Stimulated activated CD8-positive, alpha-beta memory T cell treated with anti-CD3 and anti-CD28 coated beads, Interleukin-7, amount 100 ng/mL, for 48 hours (primary cell): ENCODE measurements at regions not wholly inside any gene's neighbourhood (a gene's known extent, or its start where the extent isn't known, plus 50 kb on each side); places are given as distances from the start of the nearest gene placed in this dataset.

Source experiments
- DNase-seq, 2 donors: peaks; one replicate each; pipeline ENCODE4 v3.0.0-alpha.2; 2020; ENCODE audit warnings: low read depth in 1 of 2; ENCODE audit errors: extremely low read depth in 1 of 2

- no peak for DNase-seq
These were observed 49.7 kb downstream of the GLI2 start for GRCh38 chr2:120785228-120785966.

DNA sequence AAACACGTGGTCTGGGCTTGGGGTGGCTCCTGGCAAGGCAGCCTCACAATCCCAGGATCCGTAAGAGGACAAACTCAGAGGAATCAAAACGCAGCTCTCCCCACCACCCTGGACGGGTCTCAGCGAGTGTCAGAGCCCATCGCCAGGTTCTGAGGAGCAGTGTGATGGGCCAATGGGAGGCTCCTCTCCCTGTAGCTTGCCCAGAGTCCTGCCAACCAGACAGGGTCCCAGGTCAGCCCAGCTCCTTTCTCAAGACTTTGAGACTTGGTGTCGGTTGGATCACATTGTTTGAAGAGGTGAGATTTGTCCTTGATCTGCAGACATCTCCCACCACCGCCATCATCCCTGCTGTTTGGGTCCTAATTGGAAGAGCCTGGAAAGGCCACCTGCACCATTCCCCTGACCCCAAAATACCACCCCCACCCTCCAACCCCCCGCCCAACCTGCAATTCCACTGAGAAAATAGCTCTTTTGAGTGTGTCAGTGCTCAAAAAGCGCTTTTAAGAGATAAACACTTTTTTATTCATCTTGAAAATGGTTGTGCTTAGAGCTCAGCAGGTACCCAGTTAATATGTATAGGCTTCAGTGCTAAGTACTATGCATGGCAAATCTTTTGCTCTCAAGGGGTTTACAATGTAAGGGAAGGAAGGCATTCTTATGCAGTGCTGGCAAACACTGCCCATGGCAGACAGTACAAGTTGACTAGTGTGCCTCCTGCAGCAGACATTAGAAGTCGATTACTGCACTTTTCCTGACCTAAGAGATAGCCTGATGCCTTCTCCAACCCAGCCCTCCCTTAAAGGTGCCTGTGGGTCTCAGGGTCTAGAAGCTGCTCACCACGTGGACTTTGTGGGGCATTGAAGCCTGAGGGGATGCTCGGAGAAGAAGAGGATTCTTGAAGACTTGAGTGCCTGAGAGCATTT is 50.6 kb downstream of the GLI2 start:
- DNase-seq, result no peak

DNA sequence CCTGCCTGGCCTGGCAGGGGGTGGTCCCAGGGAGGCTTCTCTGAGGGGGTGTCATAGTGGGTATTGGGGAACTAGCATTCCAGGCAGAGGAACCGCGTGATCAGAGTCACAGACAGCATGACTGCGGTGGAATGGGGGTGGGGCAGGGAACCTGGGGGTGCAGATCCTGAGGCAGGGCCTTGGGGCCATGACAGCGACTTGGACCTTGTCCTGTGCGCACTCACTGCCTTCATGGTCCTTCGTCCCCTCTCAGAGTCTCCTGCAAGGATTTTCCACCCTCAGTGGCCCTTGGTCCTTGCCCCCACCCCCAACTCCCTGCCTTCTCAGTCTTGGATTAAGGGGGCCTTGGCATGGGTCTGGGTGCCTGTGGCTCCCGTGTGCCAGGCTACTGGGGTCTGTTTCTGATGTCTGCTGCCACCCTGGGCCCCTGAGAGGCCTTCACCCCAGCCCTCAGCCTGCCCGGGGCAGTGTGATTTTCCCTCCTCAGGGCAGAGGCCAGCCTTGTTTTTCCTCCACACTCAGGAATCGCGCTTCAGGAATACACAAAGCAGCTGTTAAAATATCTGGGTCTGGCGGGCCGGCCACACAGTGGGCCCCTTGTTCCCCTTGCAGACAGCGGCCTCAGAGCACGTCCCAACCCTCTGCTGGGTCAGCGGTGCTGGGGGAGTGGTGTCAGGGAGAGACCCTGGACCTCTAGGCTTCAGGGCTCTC is 51.6 kb downstream of the GLI2 start:
- no peak for DNase-seq

DNA sequence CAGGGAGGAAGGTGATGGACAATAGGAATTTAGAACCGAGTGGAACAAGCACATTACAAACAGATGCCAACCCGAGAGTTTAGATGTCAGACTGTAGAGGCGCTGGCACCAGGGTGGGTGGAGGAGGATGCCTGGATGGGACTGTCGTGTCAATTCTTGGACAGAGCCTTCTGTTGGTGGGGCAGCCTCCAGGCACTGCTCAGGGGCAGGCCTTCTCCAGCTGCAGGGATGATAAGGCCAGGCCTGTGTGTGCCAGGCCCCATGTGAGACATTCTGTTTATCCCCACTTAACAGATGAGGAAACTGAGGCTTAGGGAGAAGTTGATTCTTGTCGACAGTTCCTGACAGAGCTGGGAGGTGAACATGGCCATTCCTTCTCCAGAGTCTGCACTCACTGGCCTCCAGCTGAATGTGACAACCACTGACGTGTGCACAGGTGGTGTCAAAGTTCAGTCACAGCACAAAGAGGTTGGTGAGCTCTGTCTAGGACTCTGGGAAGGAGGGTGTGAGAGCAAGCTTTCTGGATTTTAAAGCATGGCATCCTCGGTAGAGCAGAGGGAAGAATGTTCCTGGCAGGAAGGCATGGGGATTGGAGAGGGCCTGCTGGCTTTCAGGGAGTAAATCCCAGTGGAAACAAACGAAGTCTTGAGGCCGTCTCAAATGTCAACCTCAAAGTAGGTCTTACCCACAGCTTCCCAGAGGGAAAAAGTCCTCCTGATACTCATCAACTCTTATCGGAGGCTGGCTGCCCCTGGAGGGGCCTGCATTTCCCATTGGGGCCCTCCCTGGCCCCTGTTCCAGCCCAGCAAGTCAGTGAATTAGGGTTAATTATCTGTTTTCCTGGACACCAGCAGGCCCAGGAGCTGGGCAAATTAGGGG is 52.4 kb downstream of the GLI2 start:
- DNase-seq, result no peak

DNA sequence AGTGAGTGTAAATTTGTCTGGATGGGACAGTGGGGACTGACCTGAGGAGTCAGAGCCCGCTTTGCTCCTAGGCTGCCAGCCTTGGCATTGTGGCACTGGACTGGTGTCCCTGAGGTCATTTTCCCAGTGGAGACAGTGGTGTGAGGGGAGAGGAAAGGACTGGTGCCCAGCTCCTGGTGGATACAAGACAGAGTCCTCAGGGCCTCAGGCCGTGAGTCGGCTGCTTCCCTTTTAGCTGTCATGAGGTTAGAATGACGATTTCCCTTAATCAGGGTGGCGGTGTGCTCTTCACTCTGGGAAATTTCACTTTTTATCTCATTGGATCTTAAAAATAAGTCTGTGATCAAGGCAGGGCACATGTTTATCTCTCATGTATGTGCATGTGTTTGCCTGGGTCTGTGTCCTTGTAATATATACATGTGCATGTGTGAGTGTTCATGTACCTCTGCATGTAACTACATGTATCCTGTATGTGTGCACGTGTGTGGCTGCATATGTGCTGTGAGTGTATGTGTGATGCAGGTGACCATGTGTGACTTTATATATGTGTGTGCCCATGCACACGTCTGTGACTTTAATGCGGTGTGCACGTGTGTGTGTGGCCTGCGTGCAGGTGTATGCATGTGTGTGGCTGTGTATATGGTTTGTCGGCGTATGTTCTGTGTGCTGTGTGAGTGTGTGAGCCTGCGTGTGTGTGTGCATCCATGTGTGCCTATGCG is 55.7 kb downstream of the GLI2 start:
- no peak for DNase-seq

DNA sequence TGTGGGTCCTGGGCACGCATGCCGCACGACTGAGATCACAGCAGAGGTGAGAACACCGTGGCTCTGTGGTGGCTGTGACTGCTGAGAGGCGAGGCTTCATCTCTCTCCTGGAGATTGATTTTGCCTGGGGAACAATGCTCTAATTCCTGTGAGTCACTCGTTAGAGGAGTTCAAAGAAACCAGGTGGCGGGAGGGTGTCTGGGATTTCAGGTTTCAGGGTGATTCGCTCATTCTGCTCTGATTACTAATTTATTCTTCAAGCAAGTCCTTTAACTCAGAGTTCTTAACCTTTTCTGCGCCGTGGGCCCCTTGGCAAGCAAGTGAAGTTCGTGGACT is 56.3 kb downstream of the GLI2 start:
- DNase-seq, result no peak

DNA sequence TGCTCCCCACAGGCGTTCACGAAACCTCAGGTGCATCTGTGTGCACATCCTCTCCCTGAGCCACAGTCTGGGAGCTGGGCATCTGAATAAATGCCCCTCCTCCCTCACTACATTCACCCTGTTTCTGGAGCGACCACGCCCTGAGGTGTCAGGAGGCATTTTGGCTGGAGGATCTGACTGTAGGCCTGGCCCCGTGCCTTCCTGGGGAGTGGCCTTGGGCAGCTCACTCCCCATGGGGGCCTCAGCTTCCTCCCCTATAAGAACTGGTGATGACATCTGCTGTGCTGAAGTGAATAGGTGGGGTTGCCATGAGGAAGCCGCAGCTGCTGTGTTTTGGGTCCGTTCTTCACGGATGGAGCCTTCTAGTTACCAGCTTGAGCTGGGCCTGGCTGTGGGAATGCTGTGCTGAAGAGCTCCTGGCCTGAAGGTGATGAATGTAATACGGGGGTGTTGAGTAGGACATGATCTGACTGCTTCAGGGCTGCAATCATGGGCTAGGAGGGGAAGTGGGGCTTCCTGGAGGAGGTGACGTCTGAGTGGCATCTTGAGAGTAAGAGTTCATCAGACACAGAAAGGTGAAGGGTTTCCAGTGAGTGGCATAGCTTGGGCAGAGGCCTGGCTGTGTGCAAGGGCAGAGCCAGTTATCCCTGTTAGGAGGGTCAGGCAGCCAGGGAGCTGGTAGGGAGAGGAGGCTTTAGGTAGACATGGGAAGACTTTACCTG is 58.2 kb downstream of the GLI2 start:
- DNase-seq, result no peak

DNA sequence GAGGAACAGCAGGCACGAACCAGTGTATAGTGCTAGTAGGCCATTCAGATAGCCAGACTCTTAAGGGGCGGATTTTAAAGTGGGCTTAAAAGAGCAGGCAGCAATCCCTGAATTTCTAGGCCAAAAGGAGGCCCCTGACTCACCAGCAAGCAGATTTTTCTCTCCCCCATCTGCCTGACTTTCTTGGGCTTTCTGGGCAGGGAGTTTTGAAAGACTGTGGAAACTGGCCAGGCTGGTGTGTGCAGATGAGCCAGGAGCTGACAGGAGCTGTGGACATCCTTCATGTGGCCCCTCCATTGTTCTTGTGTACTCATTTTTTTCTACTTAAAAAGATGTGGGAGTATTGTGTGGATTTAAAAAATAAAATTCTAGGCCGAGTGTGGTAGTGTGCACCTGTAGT is 59.0 kb downstream of the GLI2 start:
- DNase-seq, result no peak

- DNase-seq, result no peak
These were observed 60.4 kb downstream of the GLI2 start for GRCh38 chr2:120796094-120796493.

DNA sequence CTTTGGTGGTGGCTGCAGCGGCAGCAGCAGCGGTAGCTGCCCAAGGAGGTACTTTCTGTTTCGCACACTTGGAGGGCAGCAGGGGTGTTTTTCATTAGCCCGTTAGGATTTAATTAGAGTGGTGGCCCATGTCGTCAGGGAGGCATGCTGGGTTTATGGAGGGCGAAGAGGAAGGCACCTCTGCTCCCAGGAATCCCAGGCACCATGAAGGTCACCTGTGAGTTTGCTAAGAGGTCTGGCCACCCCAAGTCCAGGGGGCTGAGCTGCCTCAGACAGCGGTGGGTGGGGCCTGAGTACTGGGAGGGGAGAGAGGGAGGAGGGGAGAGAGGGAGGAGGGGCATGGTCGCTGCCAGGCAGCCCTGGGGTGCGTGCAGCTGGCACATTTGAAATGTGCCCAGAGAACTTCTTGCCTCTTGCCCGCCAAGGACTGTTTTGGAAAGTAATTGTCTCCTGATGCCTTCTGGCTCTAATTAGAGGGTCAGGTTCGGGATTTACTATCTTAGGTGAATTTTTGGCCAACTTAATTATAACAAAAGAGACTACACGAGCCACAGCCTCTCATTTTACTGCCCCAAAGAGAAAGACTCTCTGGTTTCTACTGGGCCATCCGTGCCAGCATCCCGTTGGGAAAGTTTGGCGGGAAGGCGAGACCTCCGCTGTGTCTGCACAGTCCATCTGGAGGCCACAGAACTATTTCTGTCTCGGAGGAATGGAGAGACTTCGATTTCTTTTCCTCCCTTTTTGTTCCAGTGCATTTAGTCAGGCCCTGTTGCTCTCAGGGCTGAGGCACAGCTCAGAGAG is 62.0 kb downstream of the GLI2 start:
- DNase-seq, result no peak

GRCh38 chr2:120798567-120799247 is 63.0 kb downstream of the GLI2 start:
- no peak for DNase-seq

DNA sequence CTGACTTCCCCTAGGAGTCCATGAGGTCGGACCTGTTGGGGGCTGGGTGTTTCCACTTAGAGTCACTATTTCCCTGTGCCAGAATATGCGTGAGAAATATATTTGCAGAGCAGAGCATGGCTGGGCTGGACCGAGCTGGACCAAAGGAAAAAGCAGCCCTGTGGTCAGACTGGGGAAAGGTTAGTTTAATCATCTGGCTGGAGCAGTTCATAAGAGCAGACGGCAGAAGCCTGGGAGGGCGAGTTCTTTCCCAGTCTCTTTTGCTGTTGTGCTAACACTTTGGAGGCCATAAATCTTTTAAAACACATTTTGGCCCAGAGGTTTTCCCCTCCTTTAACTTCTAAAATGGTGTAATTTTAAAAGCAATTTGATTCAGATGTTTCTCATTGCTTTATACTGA is 66.5 kb downstream of the GLI2 start:
- DNase-seq, result no peak

- DNase-seq, result no peak
These were observed 67.3 kb downstream of the GLI2 start for GRCh38 chr2:120802867-120803484.

- DNase-seq, result no peak
These were observed 68.2 kb downstream of the GLI2 start for GRCh38 chr2:120803764-120804335.

GRCh38 chr2:120804459-120804858 is 68.8 kb downstream of the GLI2 start:
- DNase-seq, result no peak

DNA sequence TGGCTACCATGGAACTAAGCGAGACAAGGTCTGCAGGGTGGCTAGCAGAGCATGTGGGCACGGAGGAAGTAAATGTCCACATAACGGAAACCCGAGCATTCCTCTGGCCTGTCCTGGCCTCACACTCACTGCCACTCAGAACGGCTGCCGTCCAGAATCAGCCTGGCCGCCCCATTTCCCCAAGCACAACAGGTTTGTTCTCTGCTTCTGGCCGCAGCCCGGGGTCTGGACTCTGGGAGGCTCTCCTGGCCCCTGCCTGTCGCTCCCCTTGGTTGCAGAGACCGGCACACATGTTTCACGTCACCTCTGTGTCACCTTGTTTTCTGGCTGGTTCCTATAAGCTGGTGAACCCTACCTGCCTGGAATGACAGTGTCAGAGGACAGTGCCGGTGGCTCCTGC is 69.3 kb downstream of the GLI2 start:
- DNase-seq, result no peak

- no peak for DNase-seq
These were observed 69.9 kb downstream of the GLI2 start for GRCh38 chr2:120805602-120806001.
